GM12864 (cell line): ENCODE measurements at regions not wholly inside any gene's neighbourhood (a gene's known extent, or its start where the extent isn't known, plus 50 kb on each side); places are given as distances from the start of the nearest gene placed in this dataset.

ENCODE experiments used
- DNase-seq: peaks from one replicate; pipeline ENCODE4 v3.0.0-alpha.2; 2011; ENCODE audit warnings: low read depth
- H3K4me3 ChIP-seq: 2 replicates; pipeline ENCODE4 v1.5.1; 2011; ENCODE audit warnings: mild to moderate bottlenecking, low read depth, low read length, control low read depth
- TF ChIP-seq, protein P1 (sequence below): IDR thresholded peaks from 2 replicates; pipeline ENCODE4 v1.5.1; 2011; ENCODE audit warnings: low read depth, mild to moderate bottlenecking, moderate library complexity, low read length, control low read depth, inconsistent platforms; ENCODE audit errors: missing control alignments

DNA sequence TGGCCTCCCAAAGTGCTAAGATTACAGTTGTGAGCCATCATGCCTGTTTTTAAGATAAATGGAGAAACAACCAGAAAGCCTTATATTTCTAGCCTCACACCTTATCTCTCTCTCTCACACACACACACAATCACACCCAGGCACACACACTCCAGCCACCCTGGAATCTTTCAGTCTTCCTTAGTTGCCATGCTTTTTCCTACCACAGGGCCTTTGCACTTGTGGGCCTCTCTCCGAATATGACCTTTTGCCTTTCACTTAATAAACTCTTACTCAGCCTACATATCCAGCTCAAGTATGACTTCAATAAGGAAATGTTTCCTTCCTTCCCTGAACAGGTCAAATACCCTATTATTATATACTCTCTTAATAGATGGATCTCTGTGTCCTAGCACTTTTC lies 290.7 kb downstream of the NFIB start:
- DNase-seq = no peak
- TF ChIP-seq, protein P1, sequence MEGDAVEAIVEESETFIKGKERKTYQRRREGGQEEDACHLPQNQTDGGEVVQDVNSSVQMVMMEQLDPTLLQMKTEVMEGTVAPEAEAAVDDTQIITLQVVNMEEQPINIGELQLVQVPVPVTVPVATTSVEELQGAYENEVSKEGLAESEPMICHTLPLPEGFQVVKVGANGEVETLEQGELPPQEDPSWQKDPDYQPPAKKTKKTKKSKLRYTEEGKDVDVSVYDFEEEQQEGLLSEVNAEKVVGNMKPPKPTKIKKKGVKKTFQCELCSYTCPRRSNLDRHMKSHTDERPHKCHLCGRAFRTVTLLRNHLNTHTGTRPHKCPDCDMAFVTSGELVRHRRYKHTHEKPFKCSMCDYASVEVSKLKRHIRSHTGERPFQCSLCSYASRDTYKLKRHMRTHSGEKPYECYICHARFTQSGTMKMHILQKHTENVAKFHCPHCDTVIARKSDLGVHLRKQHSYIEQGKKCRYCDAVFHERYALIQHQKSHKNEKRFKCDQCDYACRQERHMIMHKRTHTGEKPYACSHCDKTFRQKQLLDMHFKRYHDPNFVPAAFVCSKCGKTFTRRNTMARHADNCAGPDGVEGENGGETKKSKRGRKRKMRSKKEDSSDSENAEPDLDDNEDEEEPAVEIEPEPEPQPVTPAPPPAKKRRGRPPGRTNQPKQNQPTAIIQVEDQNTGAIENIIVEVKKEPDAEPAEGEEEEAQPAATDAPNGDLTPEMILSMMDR = no peak
- H3K4me3 ChIP-seq = no peak overlapping the region

DNA sequence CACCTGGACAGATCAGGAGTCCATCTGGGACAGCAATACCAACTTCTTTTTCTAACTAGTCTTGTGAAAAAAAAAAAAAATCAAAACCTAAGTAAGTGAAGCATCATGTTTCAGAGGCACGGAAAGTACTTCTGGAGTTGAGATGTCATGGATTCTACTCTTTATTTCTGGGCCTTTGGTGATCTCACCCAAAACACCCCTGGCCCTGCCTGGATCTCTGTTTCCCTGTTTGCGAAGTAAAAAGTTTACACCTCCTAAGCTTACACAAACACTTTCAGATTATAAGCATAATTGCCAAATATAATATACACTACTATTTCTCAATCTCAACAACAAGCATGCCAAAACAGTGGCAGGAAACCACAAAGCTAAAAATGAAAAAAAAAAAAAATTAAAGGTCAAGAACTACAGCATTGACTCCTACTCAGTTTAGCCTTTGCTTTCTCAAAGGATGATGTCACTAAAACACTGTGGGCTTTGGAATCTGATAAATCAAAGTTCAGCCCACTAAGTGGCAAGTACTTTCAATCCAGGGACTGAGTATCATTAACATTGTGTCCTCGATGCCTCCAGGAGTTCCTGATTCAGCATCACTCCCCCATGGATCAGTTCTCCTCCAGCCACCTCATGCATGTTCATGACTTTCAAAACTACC lies 291.9 kb downstream of the NFIB start:
- no peak overlapping the region for H3K4me3 ChIP-seq
- DNase-seq = no peak
- TF ChIP-seq, protein P1 = no peak

DNA sequence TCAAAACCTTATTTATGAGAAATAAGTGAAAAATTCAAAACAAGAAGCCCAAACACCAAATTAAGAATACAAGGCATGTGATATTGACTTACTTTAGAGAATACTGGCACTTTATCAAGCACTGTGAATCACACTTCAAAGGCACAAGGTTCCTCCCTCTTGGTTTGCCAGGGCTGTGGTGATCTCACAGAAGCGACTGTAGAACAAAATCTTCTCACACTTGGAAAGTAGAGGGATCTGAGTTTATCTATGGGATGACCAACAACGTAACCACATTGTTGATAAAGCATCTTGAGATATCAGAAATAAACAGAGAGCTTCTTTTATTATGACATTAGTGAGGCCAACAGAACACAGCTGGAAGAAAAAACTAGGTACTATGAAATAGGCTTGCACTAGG lies 295.9 kb downstream of the NFIB start:
- no peak for DNase-seq

GRCh38 chr9:14014744-14015143 lies 299.2 kb downstream of the NFIB start:
- no peak overlapping the region for H3K4me3 ChIP-seq
- TF ChIP-seq, protein P1 = no peak
- no peak for DNase-seq

More for the DNA sequence above, 295.9 kb downstream of the NFIB start:
- TF ChIP-seq, protein P1 = no peak
- no peak overlapping the region for H3K4me3 ChIP-seq

- DNase-seq = no peak
- no peak overlapping the region for H3K4me3 ChIP-seq
- TF ChIP-seq, protein P1 = no peak
Observed at GRCh38 chr9:14014218-14014617, 299.7 kb downstream of the NFIB start.

GRCh38 chr9:14011799-14012560 lies 302.0 kb downstream of the NFIB start:
- TF ChIP-seq, protein P1 = no peak
- H3K4me3 ChIP-seq = no peak overlapping the region
- no peak for DNase-seq
